ENCODE measurements at regions not wholly inside any gene's neighbourhood (a gene's known extent, or its start where the extent isn't known, plus 50 kb on each side); places are given as distances from the start of the nearest gene placed in this dataset.
A peak's percentile ranks its signal among the peaks of the same experiment; 100 is the strongest.
"Not testable (repeated sequence)": the region's sequence is repeated elsewhere in the genome, so short reads cannot be mapped to it uniquely, and the experiment has no call there.

- no peak for DNase-seq
These were observed 717.9 kb downstream of the AMY1C start for GRCh38 chr1:104467590-104467989.

DNA sequence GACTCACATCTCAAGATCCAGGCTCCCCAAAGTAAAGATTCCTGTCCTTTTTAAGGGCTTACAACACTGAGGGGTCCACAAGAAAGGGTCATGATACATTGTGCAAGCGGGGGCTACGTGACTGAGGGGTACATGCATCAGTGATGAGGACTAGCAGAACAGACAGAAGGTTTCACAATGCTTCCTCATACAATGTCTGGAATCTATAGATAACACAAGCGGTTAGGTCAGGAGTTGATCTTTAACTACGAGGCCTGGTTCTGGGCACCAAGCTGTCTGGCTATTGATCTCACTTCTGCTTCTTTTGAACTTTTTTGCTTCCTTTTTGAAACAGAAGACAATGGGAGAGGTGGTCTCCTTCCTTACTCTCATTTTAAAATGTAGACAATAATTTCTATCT is 718.6 kb downstream of the AMY1C start:
- DNase-seq, result no peak

DNA sequence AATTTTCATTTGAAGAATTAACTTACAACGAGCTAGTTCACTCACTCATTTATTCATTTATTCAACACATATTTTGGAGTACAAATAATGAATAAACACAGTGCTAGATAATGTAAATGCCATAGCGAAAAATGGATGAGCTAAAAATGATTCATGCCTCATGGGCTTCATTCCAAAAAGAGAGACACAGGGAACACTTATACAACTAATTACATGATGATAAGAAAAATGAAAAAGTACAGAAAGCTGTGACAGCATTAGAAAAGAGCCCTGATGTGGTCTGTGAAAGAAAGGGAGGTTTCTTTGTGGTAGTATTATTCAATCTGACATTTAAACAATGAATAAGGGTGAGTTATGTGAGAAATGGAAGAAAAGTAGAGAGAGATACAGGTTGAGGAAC is 726.4 kb downstream of the AMY1C start:
- DNase-seq, result no peak

DNA sequence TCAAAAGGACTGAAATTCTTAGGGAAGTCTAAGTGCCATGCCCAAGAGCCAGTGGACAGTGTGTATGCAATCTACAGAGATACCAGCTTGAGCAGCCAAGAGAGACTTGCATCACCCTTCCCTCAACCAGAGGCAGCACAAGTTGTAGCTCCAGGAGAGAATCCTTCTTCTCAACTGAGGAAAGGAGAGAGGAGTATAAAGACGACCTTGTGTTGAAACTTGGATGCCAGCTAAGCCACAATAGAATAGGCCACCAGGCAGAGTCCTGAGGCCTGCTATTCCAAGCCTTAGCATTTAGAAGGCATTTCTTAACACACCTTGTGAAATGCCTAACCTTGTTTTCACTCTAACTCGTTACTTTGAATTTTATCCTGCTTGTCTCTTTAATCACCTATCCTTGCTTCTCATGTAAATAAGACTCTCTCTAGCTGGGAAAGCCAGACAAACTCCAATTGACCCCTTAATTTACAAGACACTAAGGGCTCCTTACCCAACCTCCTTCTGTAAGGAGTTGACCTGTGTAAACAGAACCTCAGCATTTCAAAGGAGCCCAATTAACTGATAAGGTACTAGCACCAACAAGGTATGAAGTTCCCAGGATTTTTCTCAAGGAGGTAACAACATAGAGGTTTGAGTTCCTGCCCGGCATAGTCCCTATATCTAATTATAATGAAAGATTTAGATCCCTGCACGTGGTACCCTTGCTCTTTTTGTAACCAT is 738.8 kb downstream of the AMY1C start:
- no peak for DNase-seq

DNA sequence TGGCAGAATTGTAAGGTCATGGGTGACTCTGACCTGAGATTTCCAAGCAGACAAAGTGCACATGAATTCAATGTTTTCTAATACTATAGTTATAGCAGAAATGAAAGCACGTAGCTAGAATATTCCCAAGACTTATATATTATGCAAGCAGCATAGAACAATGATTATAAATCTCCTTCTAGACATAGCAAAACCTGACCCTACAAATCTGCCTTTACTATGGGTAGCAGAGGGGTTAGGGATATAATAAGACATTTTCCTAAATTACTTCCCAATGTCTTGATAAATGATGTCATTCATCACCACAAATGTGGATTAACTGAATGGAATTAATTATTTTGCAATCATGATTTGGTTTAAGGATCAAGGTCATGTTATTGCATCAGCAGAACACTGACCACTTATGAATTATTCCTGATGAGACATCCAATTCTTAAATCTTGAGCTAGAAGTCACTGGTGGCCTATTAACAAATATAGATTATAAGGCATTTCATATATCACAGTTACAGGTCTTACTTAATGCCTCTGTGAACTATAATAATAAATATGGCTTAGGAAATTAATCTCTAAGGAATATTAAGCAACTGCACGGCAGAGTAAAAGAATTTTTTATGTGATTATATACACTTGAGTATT is 776.6 kb downstream of the AMY1C start:
- DNase-seq, result no peak

DNA sequence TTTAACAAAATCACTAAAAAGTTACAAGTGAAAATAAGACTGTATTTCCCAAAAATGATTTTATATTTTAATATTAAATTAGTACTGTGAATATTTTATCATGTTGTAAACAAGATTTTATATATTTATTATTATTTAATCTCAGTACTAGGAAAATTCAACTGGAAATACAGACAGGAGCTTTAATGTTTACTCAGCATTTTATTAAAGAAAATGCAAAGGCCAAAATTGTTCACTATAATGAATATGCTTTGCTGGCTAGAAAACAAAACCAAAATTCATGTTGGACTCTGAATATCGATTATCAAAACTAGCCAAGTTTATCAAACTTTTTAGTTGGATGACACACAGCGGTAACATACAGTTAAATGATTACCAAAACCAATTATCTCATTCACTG is 782.3 kb downstream of the AMY1C start:
- no peak for DNase-seq

DNA sequence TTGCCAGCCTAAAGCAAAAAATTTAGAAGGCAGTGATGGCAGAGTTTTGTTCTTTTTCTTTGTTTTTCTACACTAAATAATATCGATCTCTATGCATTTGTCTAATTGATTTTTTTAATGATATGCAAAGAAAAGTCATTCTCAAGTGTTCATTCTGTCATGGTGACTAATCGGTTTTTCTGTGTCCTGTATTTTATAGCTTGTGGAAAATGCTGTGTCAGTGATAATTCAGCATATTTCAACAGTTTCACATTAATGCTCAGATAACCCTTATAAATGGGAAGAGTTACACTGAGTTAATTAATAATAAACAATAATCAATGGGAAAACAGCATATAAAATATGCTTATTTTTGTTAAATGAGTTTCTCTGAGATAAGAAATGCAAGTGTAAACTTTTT is 824.9 kb downstream of the AMY1C start:
- no peak for DNase-seq

- no peak for DNase-seq
These were observed 843.2 kb downstream of the AMY1C start for GRCh38 chr1:104592926-104593325.

GRCh38 chr1:104593413-104594187 is 843.9 kb downstream of the AMY1C start:
- DNase-seq, result no peak

DNA sequence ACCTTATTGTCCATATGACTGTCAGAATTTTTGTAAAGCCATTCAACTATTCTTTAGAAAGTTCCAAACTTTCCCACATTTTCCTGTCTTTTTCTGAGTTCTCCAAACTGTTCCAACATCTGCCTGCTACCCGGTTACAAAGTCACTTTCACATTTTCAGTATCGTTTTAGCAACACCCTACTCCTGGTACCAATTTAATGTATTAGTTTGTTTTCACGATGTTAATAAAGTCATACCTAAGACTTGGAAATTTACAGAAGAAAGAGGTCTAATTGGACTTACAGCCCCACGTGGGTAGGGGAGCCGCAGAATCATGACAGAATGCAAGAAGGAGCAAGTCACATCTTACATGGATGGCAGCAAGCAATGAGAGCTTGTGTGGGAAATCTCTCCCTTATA is 867.8 kb downstream of the AMY1C start:
- no peak for DNase-seq

DNA sequence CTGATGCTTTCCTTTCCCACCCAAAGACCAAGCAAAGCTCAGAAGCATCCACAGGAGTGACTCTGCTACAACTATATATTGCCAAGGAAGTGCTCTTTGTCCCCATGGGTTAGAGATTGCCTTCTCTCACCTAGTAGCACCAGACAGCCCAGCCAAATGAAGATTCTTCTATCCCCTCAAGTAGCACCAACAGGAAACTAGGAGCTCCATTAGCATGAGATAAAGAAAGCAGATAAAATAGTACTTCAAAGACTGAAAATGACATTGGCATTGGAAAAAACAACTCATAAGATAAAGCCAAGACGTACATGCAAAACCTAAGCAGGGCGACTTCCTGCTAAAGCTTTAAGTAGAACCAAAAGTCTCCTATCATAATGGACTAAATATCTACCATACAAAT is 871.5 kb downstream of the AMY1C start:
- DNase-seq, result no peak

- no peak for DNase-seq
These were observed 874.8 kb downstream of the AMY1C start for GRCh38 chr1:104624538-104624937.

DNA sequence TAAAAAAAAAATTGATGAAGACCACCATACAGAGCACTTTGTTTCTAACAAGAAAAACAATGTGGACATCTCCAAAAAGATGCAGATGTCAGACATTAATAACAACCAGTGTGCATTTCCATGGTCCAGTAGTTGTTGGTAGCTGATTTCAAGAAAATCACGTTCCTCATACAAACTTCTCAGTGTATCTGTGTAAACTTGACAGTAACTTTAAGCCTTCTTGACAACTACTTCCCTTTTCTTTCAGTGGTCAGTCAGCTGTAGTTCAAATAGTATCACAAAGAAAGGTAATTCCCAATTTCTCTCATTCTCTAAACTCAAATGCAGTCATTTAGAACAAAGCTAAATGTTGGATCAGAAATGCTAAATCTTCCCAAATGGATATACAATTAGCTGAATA is 879.9 kb downstream of the AMY1C start:
- no peak for DNase-seq

DNA sequence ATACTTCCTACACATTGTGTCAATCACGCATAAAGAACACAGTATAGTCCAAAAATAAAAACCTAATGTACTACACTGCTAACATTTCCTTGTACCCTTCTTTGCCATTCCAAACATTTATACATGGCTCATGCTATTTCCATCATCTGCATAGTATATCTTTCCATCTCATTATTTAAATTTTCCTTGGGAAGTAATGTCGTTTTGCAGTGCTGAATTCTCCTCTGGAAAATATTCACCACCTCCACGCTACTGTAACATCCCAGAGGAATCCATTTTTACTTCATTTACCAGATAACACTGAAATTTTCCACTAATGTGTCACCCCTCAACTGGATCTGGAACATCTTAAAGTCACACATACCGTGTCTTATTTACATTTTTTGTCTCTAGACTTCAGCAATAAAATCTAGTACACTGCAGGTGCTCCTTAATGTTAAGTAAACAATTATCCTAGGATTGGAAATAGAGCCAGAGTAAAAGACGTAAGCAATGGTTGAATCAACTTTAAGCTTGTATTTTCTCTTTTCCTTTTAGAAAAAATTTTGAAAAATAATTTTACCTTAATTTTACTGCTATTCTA is 881.0 kb downstream of the AMY1C start:
- no peak for DNase-seq

- no peak for DNase-seq
These were observed 886.9 kb downstream of the AMY1C start for GRCh38 chr1:104636581-104636980.

GRCh38 chr1:104646233-104646632 is 896.5 kb downstream of the AMY1C start:
- no peak for DNase-seq

GRCh38 chr1:104648269-104648691 is 898.6 kb downstream of the AMY1C start:
- peak; percentile 2 for DNase-seq

GRCh38 chr1:104664374-104664773 is 914.7 kb downstream of the AMY1C start:
- not testable (repeated sequence) for DNase-seq

GRCh38 chr1:104665300-104665699 is 915.6 kb downstream of the AMY1C start:
- no peak for DNase-seq

DNA sequence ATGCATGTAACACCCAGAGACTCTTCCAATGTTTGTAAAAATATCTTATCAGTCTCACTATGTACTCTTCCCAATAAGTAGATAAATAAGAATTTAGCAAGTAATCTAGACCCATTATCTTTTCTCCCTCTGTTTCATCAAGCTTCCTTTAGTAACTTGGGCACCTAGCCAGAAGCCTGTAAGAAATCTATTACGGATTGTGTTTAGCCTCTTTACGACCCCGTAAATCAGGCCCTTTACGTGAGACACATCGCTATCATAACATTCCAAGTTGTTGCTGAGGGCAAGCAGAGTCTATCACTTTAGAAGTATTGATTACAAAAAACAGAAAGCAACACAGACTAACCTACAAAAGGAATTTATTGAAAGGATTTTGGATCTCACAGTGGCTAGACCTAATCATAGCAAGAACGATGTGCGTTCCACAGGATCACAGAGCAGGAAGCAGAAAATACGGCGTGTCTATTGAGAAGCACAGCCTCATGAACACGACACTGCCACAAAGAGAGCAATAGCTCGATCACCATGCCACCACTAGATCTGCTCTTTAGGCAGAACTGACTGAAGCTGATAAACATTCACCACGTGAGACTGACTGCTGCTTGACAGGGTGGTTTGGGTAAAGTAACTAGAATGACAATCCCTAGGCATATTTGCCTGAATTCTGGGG is 922.1 kb downstream of the AMY1C start:
- peak; percentile 7 for DNase-seq

GRCh38 chr1:104699433-104699832 is 949.7 kb downstream of the AMY1C start:
- DNase-seq, result no peak

DNA sequence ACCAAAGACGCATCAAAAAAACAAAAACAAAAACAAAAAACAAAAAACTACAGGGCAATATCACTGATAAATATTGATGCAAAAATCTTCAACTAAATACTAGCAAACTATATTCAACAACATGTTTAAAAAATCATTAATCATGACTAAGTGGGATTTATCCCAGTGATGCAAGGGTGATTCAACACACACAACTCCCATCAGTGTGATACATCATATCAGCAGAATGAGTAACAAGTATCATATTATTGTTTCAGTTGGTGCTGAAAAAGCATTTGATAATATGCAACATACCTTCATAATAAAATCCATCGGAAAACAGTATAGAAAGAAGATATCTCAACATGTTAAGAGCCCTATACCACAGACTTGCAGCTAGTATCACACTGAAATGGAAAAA is 953.0 kb downstream of the AMY1C start:
- no peak for DNase-seq
